Neural cell (in vitro differentiated cells): ENCODE measurements at regions not wholly inside any gene's neighbourhood (a gene's known extent, or its start where the extent isn't known, plus 50 kb on each side); places are given as distances from the start of the nearest gene placed in this dataset.

ENCODE experiments used
- EP300 ChIP-seq: fragments of 450-650 bp; conservative IDR thresholded peaks from 2 replicates; pipeline ENCODE4 v1.6.1; 2014; ENCODE audit warnings: antibody characterized with exemption, mild to moderate bottlenecking, moderate library complexity; ENCODE audit not compliant: poor library complexity, severe bottlenecking
- EZH2 ChIP-seq: fragments of 200-600, 300-800 bp; shearing (Covaris generic), sonication (generic); IDR thresholded peaks from 2 replicates; pipeline ENCODE4 v1.6.1; 2014; ENCODE audit warnings: antibody characterized with exemption, low read length, borderline replicate concordance, mild to moderate bottlenecking; ENCODE audit not compliant: insufficient read depth, poor library complexity, severe bottlenecking
- MXI1 ChIP-seq: fragments of 450-650 bp; conservative IDR thresholded peaks from 2 replicates; pipeline ENCODE4 v1.6.1; 2014; ENCODE audit warnings: antibody characterized with exemption, mild to moderate bottlenecking; ENCODE audit not compliant: poor library complexity, severe bottlenecking
- POLR2AphosphoS5 ChIP-seq: IDR thresholded peaks from 2 replicates; pipeline ENCODE4 v1.6.1; 2012
- RAD21 ChIP-seq: fragments of 450-650 bp; conservative IDR thresholded peaks from 2 replicates; pipeline ENCODE4 v1.6.1; 2014; ENCODE audit warnings: antibody characterized with exemption, mild to moderate bottlenecking, moderate library complexity
- REST ChIP-seq: IDR thresholded peaks from 2 replicates; pipeline ENCODE4 v1.6.1; 2012; ENCODE audit warnings: borderline replicate concordance
- SMC3 ChIP-seq: fragments of 450-650 bp; conservative IDR thresholded peaks from 2 replicates; pipeline ENCODE4 v1.6.1; 2014; ENCODE audit warnings: antibody characterized with exemption, mild to moderate bottlenecking, moderate library complexity; ENCODE audit not compliant: poor library complexity
- TF ChIP-seq, protein P1 (sequence below): fragments of 450-650 bp; IDR thresholded peaks from 2 replicates; pipeline ENCODE4 v1.5.1; 2014; ENCODE audit warnings: antibody characterized with exemption, mild to moderate bottlenecking, moderate library complexity; ENCODE audit not compliant: poor library complexity, severe bottlenecking

GRCh38 chr9:749716-750115 lies 91.8 kb upstream of the DMRT1 start:
- TF ChIP-seq, protein P1, sequence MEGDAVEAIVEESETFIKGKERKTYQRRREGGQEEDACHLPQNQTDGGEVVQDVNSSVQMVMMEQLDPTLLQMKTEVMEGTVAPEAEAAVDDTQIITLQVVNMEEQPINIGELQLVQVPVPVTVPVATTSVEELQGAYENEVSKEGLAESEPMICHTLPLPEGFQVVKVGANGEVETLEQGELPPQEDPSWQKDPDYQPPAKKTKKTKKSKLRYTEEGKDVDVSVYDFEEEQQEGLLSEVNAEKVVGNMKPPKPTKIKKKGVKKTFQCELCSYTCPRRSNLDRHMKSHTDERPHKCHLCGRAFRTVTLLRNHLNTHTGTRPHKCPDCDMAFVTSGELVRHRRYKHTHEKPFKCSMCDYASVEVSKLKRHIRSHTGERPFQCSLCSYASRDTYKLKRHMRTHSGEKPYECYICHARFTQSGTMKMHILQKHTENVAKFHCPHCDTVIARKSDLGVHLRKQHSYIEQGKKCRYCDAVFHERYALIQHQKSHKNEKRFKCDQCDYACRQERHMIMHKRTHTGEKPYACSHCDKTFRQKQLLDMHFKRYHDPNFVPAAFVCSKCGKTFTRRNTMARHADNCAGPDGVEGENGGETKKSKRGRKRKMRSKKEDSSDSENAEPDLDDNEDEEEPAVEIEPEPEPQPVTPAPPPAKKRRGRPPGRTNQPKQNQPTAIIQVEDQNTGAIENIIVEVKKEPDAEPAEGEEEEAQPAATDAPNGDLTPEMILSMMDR: no peak
- TF ChIP-seq REST (no peak), POLR2AphosphoS5 (no peak), SMC3 (no peak), EZH2 (no peak), MXI1 (no peak), EP300 (no peak), RAD21 (no peak)
